ENCODE measurements at regions not wholly inside any gene's neighbourhood (a gene's known extent, or its start where the extent isn't known, plus 50 kb on each side); places are given as distances from the start of the nearest gene placed in this dataset.
"Not testable (repeated sequence)": the region's sequence is repeated elsewhere in the genome, so short reads cannot be mapped to it uniquely, and the experiment has no call there.

- DNase-seq = not testable (repeated sequence)
Observed at GRCh38 chr15:21174761-21175160, 265.5 kb downstream of the POTEB3 start.

GRCh38 chr15:21151203-21151966 lies 285.3 kb upstream of the POTEB2 start:
- not testable (repeated sequence) for DNase-seq

GRCh38 chr15:21148136-21148535 lies 282.0 kb upstream of the POTEB2 start:
- not testable (repeated sequence) for DNase-seq

- not testable (repeated sequence) for DNase-seq
Observed at GRCh38 chr15:21133893-21134292, 267.8 kb upstream of the POTEB2 start.

GRCh38 chr15:21112271-21113053 lies 246.3 kb upstream of the POTEB2 start:
- peak in 1 of 2 donors; percentile 9 for DNase-seq

GRCh38 chr15:21111861-21112260 lies 245.7 kb upstream of the POTEB2 start:
- DNase-seq = peak in 1 of 2 donors; percentile 13

- peak in 1 of 2 donors; percentile 10 for DNase-seq
Observed at GRCh38 chr15:21111172-21111571, 245.1 kb upstream of the POTEB2 start.

GRCh38 chr15:21110187-21110804 lies 244.2 kb upstream of the POTEB2 start:
- peak in 1 of 2 donors; percentile 28 for DNase-seq

GRCh38 chr15:21108384-21108783 lies 242.3 kb upstream of the POTEB2 start:
- DNase-seq = not testable (repeated sequence)

GRCh38 chr15:21107399-21108381 lies 241.6 kb upstream of the POTEB2 start:
- not testable (repeated sequence) for DNase-seq

- DNase-seq = not testable (repeated sequence)
Observed at GRCh38 chr15:21096599-21096998, 230.5 kb upstream of the POTEB2 start.

GRCh38 chr15:21079544-21079943 lies 213.4 kb upstream of the POTEB2 start:
- DNase-seq = not testable (repeated sequence)

- DNase-seq = not testable (repeated sequence)
Observed at GRCh38 chr15:21068917-21069316, 202.8 kb upstream of the POTEB2 start.

GRCh38 chr15:21063512-21063911 lies 197.4 kb upstream of the POTEB2 start:
- DNase-seq = not testable (repeated sequence)

GRCh38 chr15:21062619-21063163 lies 196.6 kb upstream of the POTEB2 start:
- not testable (repeated sequence) for DNase-seq

- not testable (repeated sequence) for DNase-seq
Observed at GRCh38 chr15:21051866-21052265, 185.8 kb upstream of the POTEB2 start.

GRCh38 chr15:21031703-21032102 lies 165.6 kb upstream of the POTEB2 start:
- not testable (repeated sequence) for DNase-seq

GRCh38 chr15:21029001-21029400 lies 162.9 kb upstream of the POTEB2 start:
- DNase-seq = not testable (repeated sequence)

- not testable (repeated sequence) for DNase-seq
Observed at GRCh38 chr15:21027942-21028341, 161.8 kb upstream of the POTEB2 start.

- DNase-seq = not testable (repeated sequence)
Observed at GRCh38 chr15:21026848-21027247, 160.7 kb upstream of the POTEB2 start.

GRCh38 chr15:21024235-21024987 lies 158.3 kb upstream of the POTEB2 start:
- not testable (repeated sequence) for DNase-seq

Data from CD4-positive, alpha-beta T cell treated with Interleukin-4 for 1 hour (primary cell).